NT2/D1 (cell line): ENCODE measurements at regions not wholly inside any gene's neighbourhood (a gene's known extent, or its start where the extent isn't known, plus 50 kb on each side); places are given as distances from the start of the nearest gene placed in this dataset.

ENCODE experiments used
- YY1 ChIP-seq: IDR thresholded peaks from 2 replicates; pipeline ENCODE4 v1.6.1; 2011; ENCODE audit not compliant: insufficient read length, insufficient read depth
- ZNF274 ChIP-seq: IDR thresholded peaks from 2 replicates; pipeline ENCODE4 v1.6.1; 2011; ENCODE audit warnings: mild to moderate bottlenecking, low read depth, low read length

DNA sequence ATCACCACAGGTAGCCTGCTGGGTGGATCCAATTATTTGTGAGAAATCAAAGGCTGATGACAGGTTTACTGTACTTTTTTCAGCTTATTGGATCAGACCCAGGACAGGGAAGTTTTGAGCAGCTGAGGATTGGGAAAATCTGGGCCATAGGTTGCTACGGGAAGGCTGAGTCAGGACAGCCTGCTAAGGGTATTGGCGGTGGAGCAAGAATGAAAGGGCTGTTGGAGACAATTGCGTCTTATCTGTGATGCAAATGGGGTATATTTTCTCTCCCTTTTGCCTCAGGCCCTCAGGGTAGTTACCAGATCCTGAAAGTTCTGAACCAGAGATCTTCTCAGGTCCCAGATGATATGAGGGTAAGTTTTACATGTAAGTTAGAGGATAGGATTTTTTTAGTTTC, 317.7 kb downstream of the EDEM1 start:
- TF ChIP-seq YY1 (no peak), ZNF274 (no peak)
